Hematopoietic multipotent progenitor cell treated with erythropoietin and hydrocortisone succinate and interleukin-3 and kit ligand, for 15 days (in vitro differentiated cells): ENCODE measurements at regions not wholly inside any gene's neighbourhood (a gene's known extent, or its start where the extent isn't known, plus 50 kb on each side); places are given as distances from the start of the nearest gene placed in this dataset.
"Not testable (repeated sequence)": the region's sequence is repeated elsewhere in the genome, so short reads cannot be mapped to it uniquely, and the experiment has no call there.

Source experiments
- DNase-seq: peaks from one replicate; pipeline ENCODE4 v3.0.0-alpha.2; 2015; ENCODE audit warnings: low spot score

- DNase-seq, result no peak
These were observed 102.9 kb downstream of the LRRN1 start for GRCh38 chr3:3902161-3902560.

- no peak for DNase-seq
These were observed 106.9 kb downstream of the LRRN1 start for GRCh38 chr3:3906171-3906570.

GRCh38 chr3:3907023-3907422 is 107.8 kb downstream of the LRRN1 start:
- DNase-seq, result no peak

GRCh38 chr3:3918763-3919162 is 119.5 kb downstream of the LRRN1 start:
- no peak for DNase-seq

- no peak for DNase-seq
These were observed 120.1 kb downstream of the LRRN1 start for GRCh38 chr3:3919316-3919715.

- DNase-seq, result no peak
These were observed 124.4 kb downstream of the LRRN1 start for GRCh38 chr3:3923619-3924018.

GRCh38 chr3:3927198-3927597 is 128.0 kb downstream of the LRRN1 start:
- DNase-seq, result no peak

- DNase-seq, result no peak
These were observed 128.7 kb downstream of the LRRN1 start for GRCh38 chr3:3927965-3928364.

- not testable (repeated sequence) for DNase-seq
These were observed 142.1 kb downstream of the LRRN1 start for GRCh38 chr3:3941380-3941779.

- no peak for DNase-seq
These were observed 151.8 kb downstream of the LRRN1 start for GRCh38 chr3:3951071-3951470.

GRCh38 chr3:3951501-3951900 is 152.3 kb downstream of the LRRN1 start:
- no peak for DNase-seq

GRCh38 chr3:3962867-3963266 is 163.6 kb downstream of the LRRN1 start:
- DNase-seq, result not testable (repeated sequence)

- no peak for DNase-seq
These were observed 184.8 kb downstream of the LRRN1 start for GRCh38 chr3:3984053-3984452.

- DNase-seq, result no peak
These were observed 192.4 kb downstream of the LRRN1 start for GRCh38 chr3:3991598-3991997.

GRCh38 chr3:3992312-3992874 is 193.2 kb downstream of the LRRN1 start:
- DNase-seq, result no peak

GRCh38 chr3:3998140-3998922 is 199.1 kb downstream of the LRRN1 start:
- peak; percentile 40 for DNase-seq

GRCh38 chr3:3999340-3999739 is 200.1 kb downstream of the LRRN1 start:
- not testable (repeated sequence) for DNase-seq

GRCh38 chr3:4001976-4002375 is 202.7 kb downstream of the LRRN1 start:
- no peak for DNase-seq

GRCh38 chr3:4006288-4006687 is 207.1 kb downstream of the LRRN1 start:
- DNase-seq, result no peak

GRCh38 chr3:4008205-4008604 is 209.0 kb downstream of the LRRN1 start:
- DNase-seq, result no peak

GRCh38 chr3:4011166-4011565 is 211.9 kb downstream of the LRRN1 start:
- DNase-seq, result no peak

GRCh38 chr3:4015426-4015825 is 216.2 kb downstream of the LRRN1 start:
- DNase-seq, result no peak

GRCh38 chr3:4019501-4019900 is 220.3 kb downstream of the LRRN1 start:
- DNase-seq, result no peak

GRCh38 chr3:4021162-4021561 is 221.9 kb downstream of the LRRN1 start:
- DNase-seq, result no peak
